ENCODE measurements at regions not wholly inside any gene's neighbourhood (a gene's known extent, or its start where the extent isn't known, plus 50 kb on each side); places are given as distances from the start of the nearest gene placed in this dataset.

- TF ChIP-seq CTCF (IDR thresholded peaks at IDR 0.05) (no peak), POLR2A (IDR thresholded peaks at IDR 0.05) (no peak), POLR2AphosphoS5 (IDR thresholded peaks at IDR 0.05; ENCODE audit: insufficient read depth in 1 of 2, low read depth in 1 of 2) (no peak)
- no peaks in the 10 kb centered on the region for H3K4me1 ChIP-seq
- intact Hi-C loops (cut with DNase I): no loop called here
- no peak overlapping the region for H3K27ac ChIP-seq
- DNase-seq (ENCODE audit: extremely low spot score in 2 of 2): no peak
- no peaks in the 10 kb centered on the region for H3K9me3 ChIP-seq
- no peaks in the 10 kb centered on the region for H3K36me3 ChIP-seq
- no peaks in the 10 kb centered on the region for H3K27me3 ChIP-seq
- H3K4me3 ChIP-seq: no peak overlapping the region
Observed at GRCh38 chr5:143547342-143547741, 143.9 kb upstream of the NR3C1 start.

- Histone ChIP-seq H3K9me3 (no peaks in the 10 kb centered on the region), H3K27ac (no peak overlapping the region), H3K27me3 (no peaks in the 10 kb centered on the region), H3K4me1 (no peaks in the 10 kb centered on the region), H3K4me3 (no peak overlapping the region), H3K36me3 (no peaks in the 10 kb centered on the region)
- intact Hi-C loops (cut with DNase I): no loop called here
- DNase-seq (ENCODE audit: extremely low spot score in 2 of 2): no peak
- TF ChIP-seq POLR2AphosphoS5 (IDR thresholded peaks at IDR 0.05; ENCODE audit: insufficient read depth in 1 of 2, low read depth in 1 of 2): no peak
- no peak for TF ChIP-seq POLR2A (IDR thresholded peaks at IDR 0.05)
- no peak for TF ChIP-seq CTCF (IDR thresholded peaks at IDR 0.05)
Observed at GRCh38 chr5:143546394-143546793, 142.9 kb upstream of the NR3C1 start.

- TF ChIP-seq POLR2AphosphoS5 (IDR thresholded peaks at IDR 0.05; ENCODE audit: insufficient read depth in 1 of 2, low read depth in 1 of 2): no peak
Observed at GRCh38 chr5:143544606-143545005, 141.1 kb upstream of the NR3C1 start.

GRCh38 chr5:143543358-143544255 lies 140.1 kb upstream of the NR3C1 start:
- Histone ChIP-seq H3K4me1 (no peaks in the 10 kb centered on the region), H3K36me3 (no peaks in the 10 kb centered on the region), H3K4me3 (no peak overlapping the region), H3K27me3 (no peaks in the 10 kb centered on the region), H3K9me3 (no peaks in the 10 kb centered on the region), H3K27ac (no peak overlapping the region)
- DNase-seq (ENCODE audit: extremely low spot score in 2 of 2): no peak
- intact Hi-C loops (cut with DNase I): no loop called here
- no peak for TF ChIP-seq CTCF (IDR thresholded peaks at IDR 0.05)
- no peak for TF ChIP-seq POLR2AphosphoS5 (IDR thresholded peaks at IDR 0.05; ENCODE audit: insufficient read depth in 1 of 2, low read depth in 1 of 2)
- TF ChIP-seq POLR2A (IDR thresholded peaks at IDR 0.05): no peak

More at GRCh38 chr5:143544606-143545005, 141.1 kb upstream of the NR3C1 start:
- no peaks in the 10 kb centered on the region for H3K27me3 ChIP-seq
- intact Hi-C loops (cut with DNase I): no loop called here
- no peaks in the 10 kb centered on the region for H3K9me3 ChIP-seq
- DNase-seq (ENCODE audit: extremely low spot score in 2 of 2): no peak
- H3K4me3 ChIP-seq: no peak overlapping the region
- no peak overlapping the region for H3K27ac ChIP-seq
- H3K4me1 ChIP-seq: no peaks in the 10 kb centered on the region
- H3K36me3 ChIP-seq: no peaks in the 10 kb centered on the region

GRCh38 chr5:143542798-143543144 lies 139.3 kb upstream of the NR3C1 start:
- TF ChIP-seq POLR2A (IDR thresholded peaks at IDR 0.05) (no peak), POLR2AphosphoS5 (IDR thresholded peaks at IDR 0.05; ENCODE audit: insufficient read depth in 1 of 2, low read depth in 1 of 2) (no peak), CTCF (IDR thresholded peaks at IDR 0.05) (no peak)
- intact Hi-C loops (cut with DNase I): no loop called here
- H3K27ac ChIP-seq: no peak overlapping the region
- no peaks in the 10 kb centered on the region for H3K9me3 ChIP-seq
- H3K36me3 ChIP-seq: no peaks in the 10 kb centered on the region
- H3K4me1 ChIP-seq: no peaks in the 10 kb centered on the region
- H3K27me3 ChIP-seq: no peaks in the 10 kb centered on the region
- no peak overlapping the region for H3K4me3 ChIP-seq
- DNase-seq (ENCODE audit: extremely low spot score in 2 of 2): no peak
